ENCODE measurements at regions not wholly inside any gene's neighbourhood (a gene's known extent, or its start where the extent isn't known, plus 50 kb on each side); places are given as distances from the start of the nearest gene placed in this dataset.

GRCh38 chr14:51546603-51547258 lies 105.0 kb upstream of the FRMD6 start:
- Histone ChIP-seq H3K27ac (ENCODE audit: extremely low read length, insufficient read depth, low read length) (no peak overlapping the region), H3K27me3 (ENCODE audit: control insufficient read depth in 1 of 2, insufficient read depth in 2 of 2, low read length in 2 of 2) (no peaks in the 10 kb centered on the region; a peak in 1 of 5 replicates), H3K9me3 (ENCODE audit: low read length) (no peaks in the 10 kb centered on the region), H3K36me3 (replicated peaks in 1 of 2; ENCODE audit: control insufficient read depth in 1 of 2, insufficient read depth in 2 of 2, low read length in 2 of 2) (no peaks in the 10 kb centered on the region), H3K79me2 (ENCODE audit: insufficient read depth, low read length) (no peaks in the 10 kb centered on the region), H3K9ac (ENCODE audit: insufficient read depth, low read depth, low read length) (no peak overlapping the region), H2AFZ (ENCODE audit: low read length) (no peak overlapping the region), H3K4me2 (ENCODE audit: low read depth, low read length) (no peak overlapping the region), H3K4me1 (ENCODE audit: insufficient read depth, low read length) (no peaks in the 10 kb centered on the region), H4K20me1 (ENCODE audit: insufficient read depth, low read length) (no peaks in the 10 kb centered on the region), H3K4me3 (replicated peaks in 1 of 3; ENCODE audit: insufficient read depth in 1 of 3, low read depth in 2 of 3, low read length in 3 of 3) (no peak overlapping the region)
- CTCF ChIA-PET (ENCODE audit: low intra/inter-chr PET ratio, low total read pairs): no interaction called here
- intact Hi-C loops (cut with micrococcal nuclease; ENCODE audit: unreplicated experiment): no loop called here
- in situ Hi-C loops (cut with HindIII; ENCODE audit: extremely low pct_ligation_motif_present, low pct_unique_long_range_greater_than_20kb): no loop called here
- no peak for TF ChIP-seq ZUFSP (CRISPR knock-in tag; IDR thresholded peaks at IDR 0.05; ENCODE audit: borderline replicate concordance)
- no peak for TF ChIP-seq YY1 (IDR thresholded peaks at IDR 0.05; ENCODE audit: insufficient read depth, insufficient replicate concordance, low read depth, low read length)
- TF ChIP-seq ZNF282 (IDR thresholded peaks at IDR 0.05; ENCODE audit: partially characterized antibody): no peak
- no peak for TF ChIP-seq RNF2 (conservative IDR thresholded peaks at IDR 0.05; ENCODE audit: low read depth)
- TF ChIP-seq ZFP36L1 (CRISPR knock-in tag; IDR thresholded peaks at IDR 0.05): no peak
- TF ChIP-seq PCBP1 (IDR thresholded peaks at IDR 0.05; ENCODE audit: borderline replicate concordance, low read depth, low read length): no peak
- no peak for TF ChIP-seq SMYD3 (CRISPR knock-in tag; IDR thresholded peaks at IDR 0.05)
- no peak for TF ChIP-seq FOSL1 (CRISPR knock-in tag; IDR thresholded peaks at IDR 0.05; ENCODE audit: borderline replicate concordance)
- TF ChIP-seq CSRNP2 (CRISPR knock-in tag; conservative IDR thresholded peaks at IDR 0.05; ENCODE audit: low read depth): no peak
- TF ChIP-seq GMEB2 (CRISPR knock-in tag; IDR thresholded peaks at IDR 0.05; ENCODE audit: low read depth): no peak
- TF ChIP-seq RFXANK (CRISPR knock-in tag; IDR thresholded peaks at IDR 0.05): no peak
- no peak for TF ChIP-seq ZGPAT (CRISPR knock-in tag; IDR thresholded peaks at IDR 0.05)
- no peak for TF ChIP-seq ZNF256 (CRISPR knock-in tag; conservative IDR thresholded peaks at IDR 0.05)
- TF ChIP-seq MZF1 (CRISPR knock-in tag; IDR thresholded peaks at IDR 0.05; ENCODE audit: borderline replicate concordance): no peak
- no peak for TF ChIP-seq ZBTB25 (CRISPR knock-in tag; IDR thresholded peaks at IDR 0.05)
- no peak for TF ChIP-seq TEAD3 (CRISPR knock-in tag; optimal IDR thresholded peaks at IDR 0.05; ENCODE audit: borderline replicate concordance)
- TF ChIP-seq CHCHD3 (CRISPR knock-in tag; IDR thresholded peaks at IDR 0.05): no peak
- TF ChIP-seq CEBPB (IDR thresholded peaks at IDR 0.05; ENCODE audit: borderline replicate concordance, low read depth, low read length): no peak
- no peak for ATAC-seq
- 34% methylated on average over 2 of the region's 2 CpGs for WGBS (ENCODE audit: low lambda C conversion rate)
- FAIRE-seq: no peak
- POLR2A ChIA-PET: no interaction called here
- no peak for DNase-seq (ENCODE audit: low spot score)
- BruUV-seq (replicated peaks): no TSS peak

All from HepG2 (cell line).